ENCODE measurements at regions not wholly inside any gene's neighbourhood (a gene's known extent, or its start where the extent isn't known, plus 50 kb on each side); places are given as distances from the start of the nearest gene placed in this dataset.

DNA sequence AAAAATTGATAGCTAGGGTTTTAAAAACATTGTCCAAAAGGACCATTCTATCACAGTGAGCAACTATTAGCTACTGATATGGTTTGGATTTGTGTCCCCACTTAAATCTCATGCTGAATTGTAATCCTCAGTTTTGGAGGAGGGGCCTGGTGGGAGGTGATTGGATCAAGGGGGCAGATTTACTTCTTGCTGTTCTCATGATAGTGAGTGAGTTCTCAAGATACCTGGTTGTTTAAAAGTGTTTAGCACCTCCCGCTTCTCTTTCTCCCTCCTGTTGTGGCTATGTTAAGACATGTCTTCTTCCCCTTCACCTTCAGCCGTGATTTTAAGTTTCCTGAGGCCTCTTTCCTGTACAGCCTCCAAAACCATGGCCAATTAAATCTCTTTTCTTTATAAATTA, 500.4 kb upstream of the POT1 start:
- TF ChIP-seq, protein P1, sequence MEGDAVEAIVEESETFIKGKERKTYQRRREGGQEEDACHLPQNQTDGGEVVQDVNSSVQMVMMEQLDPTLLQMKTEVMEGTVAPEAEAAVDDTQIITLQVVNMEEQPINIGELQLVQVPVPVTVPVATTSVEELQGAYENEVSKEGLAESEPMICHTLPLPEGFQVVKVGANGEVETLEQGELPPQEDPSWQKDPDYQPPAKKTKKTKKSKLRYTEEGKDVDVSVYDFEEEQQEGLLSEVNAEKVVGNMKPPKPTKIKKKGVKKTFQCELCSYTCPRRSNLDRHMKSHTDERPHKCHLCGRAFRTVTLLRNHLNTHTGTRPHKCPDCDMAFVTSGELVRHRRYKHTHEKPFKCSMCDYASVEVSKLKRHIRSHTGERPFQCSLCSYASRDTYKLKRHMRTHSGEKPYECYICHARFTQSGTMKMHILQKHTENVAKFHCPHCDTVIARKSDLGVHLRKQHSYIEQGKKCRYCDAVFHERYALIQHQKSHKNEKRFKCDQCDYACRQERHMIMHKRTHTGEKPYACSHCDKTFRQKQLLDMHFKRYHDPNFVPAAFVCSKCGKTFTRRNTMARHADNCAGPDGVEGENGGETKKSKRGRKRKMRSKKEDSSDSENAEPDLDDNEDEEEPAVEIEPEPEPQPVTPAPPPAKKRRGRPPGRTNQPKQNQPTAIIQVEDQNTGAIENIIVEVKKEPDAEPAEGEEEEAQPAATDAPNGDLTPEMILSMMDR (IDR thresholded peaks at IDR 0.05; ENCODE audit: low read length) = no peak
- no peak for TF ChIP-seq EZH2 (IDR thresholded peaks at IDR 0.05; ENCODE audit: borderline replicate concordance, low read length)

Data from OCI-LY1 (cell line).